Liver (tissue), 8 donors: ENCODE measurements at regions not wholly inside any gene's neighbourhood (a gene's known extent, or its start where the extent isn't known, plus 50 kb on each side); places are given as distances from the start of the nearest gene placed in this dataset.

ENCODE experiments used
- DNase-seq: peaks from one replicate; pipeline ENCODE4 v3.0.0-alpha.2; 2017; ENCODE audit warnings: low spot score
- H3K27ac ChIP-seq, 2 donors: one replicate each; pipeline ENCODE4 v1.7.0; 2013; ENCODE audit warnings: inconsistent platforms in 2 of 2, low read length in 2 of 2, control low read depth in 1 of 2, low read depth in 1 of 2, mild to moderate bottlenecking in 1 of 2
- H3K27me3 ChIP-seq, 4 donors: one replicate each; pipeline versions ENCODE4 v1.6.1 to v1.7.0; 2013; ENCODE audit warnings: low read length in 3 of 4, inconsistent platforms in 1 of 4, mild to moderate bottlenecking in 1 of 4, moderate library complexity in 1 of 4; ENCODE audit not compliant: control insufficient read depth in 4 of 4, insufficient read depth in 4 of 4
- H3K36me3 ChIP-seq, 4 donors: one replicate each; pipeline versions ENCODE4 v1.6.1 to v1.7.0; 2013; ENCODE audit warnings: low read length in 3 of 4, mild to moderate bottlenecking in 3 of 4, low read depth in 1 of 4, moderate library complexity in 1 of 4; ENCODE audit not compliant: control insufficient read depth in 4 of 4, insufficient read depth in 3 of 4
- H3K4me1 ChIP-seq, 4 donors: one replicate each; pipeline versions ENCODE4 v1.6.1 to v1.7.0; 2013; ENCODE audit warnings: low read length in 3 of 4, mild to moderate bottlenecking in 3 of 4, moderate library complexity in 1 of 4; ENCODE audit not compliant: control insufficient read depth in 4 of 4, insufficient read depth in 4 of 4
- H3K4me3 ChIP-seq, 3 donors: one replicate each; pipeline versions ENCODE4 v1.6.1 to v1.7.0; 2013; ENCODE audit warnings: low read length in 3 of 3, control low read depth in 1 of 3, low read depth in 1 of 3, mild to moderate bottlenecking in 1 of 3
- H3K9ac ChIP-seq, 2 donors: one replicate each; pipeline ENCODE4 v1.7.0; 2013; ENCODE audit warnings: low read length in 2 of 2, mild to moderate bottlenecking in 2 of 2, moderate library complexity in 2 of 2, control low read depth in 1 of 2, low read depth in 1 of 2
- H3K9me3 ChIP-seq, 4 donors: one replicate each; pipeline versions ENCODE4 v1.6.1 to v1.7.0; 2013; ENCODE audit warnings: low read length in 3 of 4; ENCODE audit not compliant: control insufficient read depth in 4 of 4
- FOXA1 ChIP-seq: IDR thresholded peaks from 2 replicates; pipeline ENCODE4 v1.6.1; 2016; ENCODE audit warnings: antibody characterized with exemption
- FOXA2 ChIP-seq: IDR thresholded peaks from 2 replicates; pipeline ENCODE4 v1.6.1; 2016; ENCODE audit warnings: antibody characterized with exemption
- GABPA ChIP-seq, 2 donors: IDR thresholded peaks in 1 of 2; conservative IDR thresholded peaks in 1 of 2; 2 replicates each; pipeline ENCODE4 v1.6.1; 2016; ENCODE audit warnings: antibody characterized with exemption in 2 of 2, mild to moderate bottlenecking in 1 of 2, moderate library complexity in 1 of 2
- HNF4A ChIP-seq, 2 donors: conservative IDR thresholded peaks; 2 replicates each; pipeline ENCODE4 v1.6.1; 2016; ENCODE audit warnings: antibody characterized with exemption in 2 of 2, mild to moderate bottlenecking in 2 of 2
- HNF4G ChIP-seq: IDR thresholded peaks from 2 replicates; pipeline ENCODE4 v1.6.1; 2016; ENCODE audit warnings: antibody characterized with exemption
- JUND ChIP-seq, 2 donors: IDR thresholded peaks; 2 replicates each; pipeline ENCODE4 v1.6.1; 2016; ENCODE audit warnings: antibody characterized with exemption in 2 of 2
- NR2F2 ChIP-seq: IDR thresholded peaks from 2 replicates; pipeline ENCODE4 v1.6.1; 2016; ENCODE audit warnings: antibody characterized with exemption
- RAD21 ChIP-seq, 2 donors: IDR thresholded peaks; 2 replicates each; pipeline ENCODE4 v1.6.1; 2016; ENCODE audit warnings: antibody characterized with exemption in 2 of 2, mild to moderate bottlenecking in 2 of 2
- RXRA ChIP-seq, 2 donors: IDR thresholded peaks; 2 replicates each; pipeline ENCODE4 v1.6.1; 2017 to 2018; ENCODE audit warnings: antibody characterized with exemption in 2 of 2, mild to moderate bottlenecking in 1 of 2
- SP1 ChIP-seq: IDR thresholded peaks from 2 replicates; pipeline ENCODE4 v1.6.1; 2018; ENCODE audit warnings: antibody characterized with exemption, mild to moderate bottlenecking
- TAF1 ChIP-seq: conservative IDR thresholded peaks from 2 replicates; pipeline ENCODE4 v1.6.1; 2016; ENCODE audit warnings: antibody characterized with exemption, mild to moderate bottlenecking
- YY1 ChIP-seq: IDR thresholded peaks from 2 replicates; pipeline ENCODE4 v1.6.1; 2016; ENCODE audit warnings: antibody characterized with exemption, mild to moderate bottlenecking
- WGBS: extraction: QIAGEN DNeasy Blood & Tissue Kit; methylation state at CpG from one replicate; pipeline ENCODE4 v1.1.7; 2013; 5-methylcytosine and 5-hydroxymethylcytosine counted together
- TF ChIP-seq, protein P1 (sequence below): IDR thresholded peaks from 2 replicates; pipeline ENCODE4 v1.6.1; 2016; ENCODE audit warnings: antibody characterized with exemption, mild to moderate bottlenecking
- TF ChIP-seq, protein P2 (sequence below): IDR thresholded peaks from 2 replicates; pipeline ENCODE4 v1.6.1; 2016; ENCODE audit warnings: antibody characterized with exemption
- TF ChIP-seq, protein P3 (sequence below): IDR thresholded peaks from 2 replicates; pipeline ENCODE4 v1.6.1; 2016; ENCODE audit warnings: antibody characterized with exemption
- TF ChIP-seq, protein P4 (sequence below): IDR thresholded peaks from 2 replicates; pipeline ENCODE4 v1.6.1; 2016; ENCODE audit warnings: antibody characterized with exemption
- TF ChIP-seq, protein P5 (sequence below): fragments of 150-350 bp; IDR thresholded peaks from 2 replicates; pipeline ENCODE4 v1.5.1; 2017; ENCODE audit warnings: improper control_type of control experiment, low read depth, low read length; ENCODE audit not compliant: missing input control
- donor health status: healthy.
- donor health status: healthy.
- donor health status: healthy.
- donor health status: healthy.
- donor health status: healthy.

DNA sequence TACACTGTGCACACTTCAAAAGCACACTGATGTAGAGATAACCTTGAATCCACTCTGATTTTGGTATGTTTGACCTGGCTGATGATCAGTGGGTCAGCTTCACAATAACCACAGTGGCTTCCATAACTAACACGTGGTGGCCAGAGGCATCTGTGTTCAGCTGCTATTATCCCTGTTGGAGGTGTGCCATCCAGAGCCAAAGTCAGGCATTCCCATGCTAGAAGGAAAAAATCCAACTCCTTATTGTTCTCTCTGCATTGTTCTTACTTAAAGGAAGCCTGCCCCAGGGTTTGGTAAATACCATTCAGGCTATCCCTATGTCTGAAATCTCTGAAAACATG is 127.3 kb upstream of the MON1B start:
- Histone ChIP-seq H3K4me3 (no peak overlapping the region), H3K27me3 (no peaks in the 10 kb centered on the region), H3K27ac (no peak overlapping the region), H3K4me1 (no peaks in the 10 kb centered on the region), H3K9ac (no peak overlapping the region), H3K36me3 (no peaks in the 10 kb centered on the region), H3K9me3 (no peaks in the 10 kb centered on the region)
- WGBS, result 9% methylated on average over 1 of the region's 1 CpG
- no peak for DNase-seq
- no peak for TF ChIP-seq JUND (IDR thresholded peaks at IDR 0.05)
- no peak for TF ChIP-seq SP1
- no peak for TF ChIP-seq RAD21 (IDR thresholded peaks at IDR 0.05)
- TF ChIP-seq, protein P1, sequence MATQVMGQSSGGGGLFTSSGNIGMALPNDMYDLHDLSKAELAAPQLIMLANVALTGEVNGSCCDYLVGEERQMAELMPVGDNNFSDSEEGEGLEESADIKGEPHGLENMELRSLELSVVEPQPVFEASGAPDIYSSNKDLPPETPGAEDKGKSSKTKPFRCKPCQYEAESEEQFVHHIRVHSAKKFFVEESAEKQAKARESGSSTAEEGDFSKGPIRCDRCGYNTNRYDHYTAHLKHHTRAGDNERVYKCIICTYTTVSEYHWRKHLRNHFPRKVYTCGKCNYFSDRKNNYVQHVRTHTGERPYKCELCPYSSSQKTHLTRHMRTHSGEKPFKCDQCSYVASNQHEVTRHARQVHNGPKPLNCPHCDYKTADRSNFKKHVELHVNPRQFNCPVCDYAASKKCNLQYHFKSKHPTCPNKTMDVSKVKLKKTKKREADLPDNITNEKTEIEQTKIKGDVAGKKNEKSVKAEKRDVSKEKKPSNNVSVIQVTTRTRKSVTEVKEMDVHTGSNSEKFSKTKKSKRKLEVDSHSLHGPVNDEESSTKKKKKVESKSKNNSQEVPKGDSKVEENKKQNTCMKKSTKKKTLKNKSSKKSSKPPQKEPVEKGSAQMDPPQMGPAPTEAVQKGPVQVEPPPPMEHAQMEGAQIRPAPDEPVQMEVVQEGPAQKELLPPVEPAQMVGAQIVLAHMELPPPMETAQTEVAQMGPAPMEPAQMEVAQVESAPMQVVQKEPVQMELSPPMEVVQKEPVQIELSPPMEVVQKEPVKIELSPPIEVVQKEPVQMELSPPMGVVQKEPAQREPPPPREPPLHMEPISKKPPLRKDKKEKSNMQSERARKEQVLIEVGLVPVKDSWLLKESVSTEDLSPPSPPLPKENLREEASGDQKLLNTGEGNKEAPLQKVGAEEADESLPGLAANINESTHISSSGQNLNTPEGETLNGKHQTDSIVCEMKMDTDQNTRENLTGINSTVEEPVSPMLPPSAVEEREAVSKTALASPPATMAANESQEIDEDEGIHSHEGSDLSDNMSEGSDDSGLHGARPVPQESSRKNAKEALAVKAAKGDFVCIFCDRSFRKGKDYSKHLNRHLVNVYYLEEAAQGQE, result no peak
- TF ChIP-seq FOXA1, result no peak
- no peak for TF ChIP-seq HNF4G
- TF ChIP-seq RXRA (IDR thresholded peaks at IDR 0.05), result no peak
- TF ChIP-seq, protein P2, sequence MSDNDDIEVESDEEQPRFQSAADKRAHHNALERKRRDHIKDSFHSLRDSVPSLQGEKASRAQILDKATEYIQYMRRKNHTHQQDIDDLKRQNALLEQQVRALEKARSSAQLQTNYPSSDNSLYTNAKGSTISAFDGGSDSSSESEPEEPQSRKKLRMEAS, result no peak
- TF ChIP-seq, protein P3, sequence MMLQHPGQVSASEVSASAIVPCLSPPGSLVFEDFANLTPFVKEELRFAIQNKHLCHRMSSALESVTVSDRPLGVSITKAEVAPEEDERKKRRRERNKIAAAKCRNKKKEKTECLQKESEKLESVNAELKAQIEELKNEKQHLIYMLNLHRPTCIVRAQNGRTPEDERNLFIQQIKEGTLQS, result no peak
- TF ChIP-seq FOXA2, result no peak
- TF ChIP-seq NR2F2, result no peak
- no peak for TF ChIP-seq YY1
- TF ChIP-seq HNF4A (conservative IDR thresholded peaks at IDR 0.05), result no peak
- TF ChIP-seq, protein P4, sequence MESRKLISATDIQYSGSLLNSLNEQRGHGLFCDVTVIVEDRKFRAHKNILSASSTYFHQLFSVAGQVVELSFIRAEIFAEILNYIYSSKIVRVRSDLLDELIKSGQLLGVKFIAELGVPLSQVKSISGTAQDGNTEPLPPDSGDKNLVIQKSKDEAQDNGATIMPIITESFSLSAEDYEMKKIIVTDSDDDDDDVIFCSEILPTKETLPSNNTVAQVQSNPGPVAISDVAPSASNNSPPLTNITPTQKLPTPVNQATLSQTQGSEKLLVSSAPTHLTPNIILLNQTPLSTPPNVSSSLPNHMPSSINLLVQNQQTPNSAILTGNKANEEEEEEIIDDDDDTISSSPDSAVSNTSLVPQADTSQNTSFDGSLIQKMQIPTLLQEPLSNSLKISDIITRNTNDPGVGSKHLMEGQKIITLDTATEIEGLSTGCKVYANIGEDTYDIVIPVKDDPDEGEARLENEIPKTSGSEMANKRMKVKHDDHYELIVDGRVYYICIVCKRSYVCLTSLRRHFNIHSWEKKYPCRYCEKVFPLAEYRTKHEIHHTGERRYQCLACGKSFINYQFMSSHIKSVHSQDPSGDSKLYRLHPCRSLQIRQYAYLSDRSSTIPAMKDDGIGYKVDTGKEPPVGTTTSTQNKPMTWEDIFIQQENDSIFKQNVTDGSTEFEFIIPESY, result no peak
- TF ChIP-seq TAF1, result no peak
- TF ChIP-seq, protein P5, sequence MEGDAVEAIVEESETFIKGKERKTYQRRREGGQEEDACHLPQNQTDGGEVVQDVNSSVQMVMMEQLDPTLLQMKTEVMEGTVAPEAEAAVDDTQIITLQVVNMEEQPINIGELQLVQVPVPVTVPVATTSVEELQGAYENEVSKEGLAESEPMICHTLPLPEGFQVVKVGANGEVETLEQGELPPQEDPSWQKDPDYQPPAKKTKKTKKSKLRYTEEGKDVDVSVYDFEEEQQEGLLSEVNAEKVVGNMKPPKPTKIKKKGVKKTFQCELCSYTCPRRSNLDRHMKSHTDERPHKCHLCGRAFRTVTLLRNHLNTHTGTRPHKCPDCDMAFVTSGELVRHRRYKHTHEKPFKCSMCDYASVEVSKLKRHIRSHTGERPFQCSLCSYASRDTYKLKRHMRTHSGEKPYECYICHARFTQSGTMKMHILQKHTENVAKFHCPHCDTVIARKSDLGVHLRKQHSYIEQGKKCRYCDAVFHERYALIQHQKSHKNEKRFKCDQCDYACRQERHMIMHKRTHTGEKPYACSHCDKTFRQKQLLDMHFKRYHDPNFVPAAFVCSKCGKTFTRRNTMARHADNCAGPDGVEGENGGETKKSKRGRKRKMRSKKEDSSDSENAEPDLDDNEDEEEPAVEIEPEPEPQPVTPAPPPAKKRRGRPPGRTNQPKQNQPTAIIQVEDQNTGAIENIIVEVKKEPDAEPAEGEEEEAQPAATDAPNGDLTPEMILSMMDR, result no peak
- TF ChIP-seq GABPA (IDR thresholded peaks at IDR 0.05 in 1 of 2, conservative IDR thresholded peaks at IDR 0.05 in 1 of 2), result no peak

DNA sequence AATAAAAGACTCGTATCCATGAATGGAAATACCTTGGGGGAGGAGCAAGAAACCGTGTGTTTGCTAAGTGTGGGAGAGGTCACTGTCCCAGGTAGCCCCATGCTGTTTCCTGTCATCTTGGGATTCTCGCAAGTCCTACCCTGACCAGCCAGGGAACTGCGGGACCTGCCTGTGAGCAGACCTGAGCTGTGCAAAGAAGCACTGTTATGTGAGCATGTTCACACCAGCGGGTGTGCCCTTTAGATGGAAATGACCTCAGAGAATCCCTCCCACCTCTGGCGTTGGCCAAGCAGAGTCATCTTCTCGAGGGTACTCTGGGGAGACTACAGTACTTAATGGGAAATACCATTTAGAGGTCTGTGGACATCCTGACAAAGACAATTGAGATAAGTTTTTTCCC is 127.0 kb upstream of the MON1B start:
- no peak for DNase-seq
- 66% methylated on average over 7 of the region's 7 CpGs for WGBS

More for the DNA sequence above, 127.0 kb upstream of the MON1B start:
- Histone ChIP-seq H3K4me1 (no peaks in the 10 kb centered on the region), H3K9ac (no peak overlapping the region), H3K27ac (no peak overlapping the region), H3K9me3 (no peaks in the 10 kb centered on the region), H3K4me3 (no peak overlapping the region), H3K36me3 (no peaks in the 10 kb centered on the region), H3K27me3 (no peaks in the 10 kb centered on the region)
- no peak for TF ChIP-seq HNF4G
